PC-3 (cell line): ENCODE measurements at regions not wholly inside any gene's neighbourhood (a gene's known extent, or its start where the extent isn't known, plus 50 kb on each side); places are given as distances from the start of the nearest gene placed in this dataset.
"Not testable (repeated sequence)": the region's sequence is repeated elsewhere in the genome, so short reads cannot be mapped to it uniquely, and the experiment has no call there.

ENCODE experiments used
- ATAC-seq: fragments of 200-7000 bp; cut with Tn5 transposase; 2 replicates; pipeline ENCODE4 v1.9.1; 2020; ENCODE audit warnings: mild to moderate bottlenecking, moderate library complexity
- BruUV-seq: library from RNA; stranded (reverse); fragments of 400-500 nt; replicated peaks from 2 replicates; lab custom pipeline; 2021; lab: Mats Ljungman, UMichigan
- CTCF ChIA-PET: fragments of 300-600 bp; sonication (Branson Sonifier 250); formaldehyde crosslinking; loops from one replicate; lab custom pipeline; 2022; ENCODE audit warnings: antibody characterized with exemption; lab: Charles Lee
- POLR2A ChIA-PET: fragments of 300-600 bp; sonication (Branson Sonifier 250); formaldehyde crosslinking; loops from one replicate; lab custom pipeline; 2022; ENCODE audit warnings: antibody characterized with exemption; ENCODE audit not compliant: unreplicated experiment; lab: Charles Lee
- DNase-seq: peaks from one replicate; pipeline ENCODE4 v3.0.0-alpha.2; 2015
- H2AFZ ChIP-seq: fragments of 300-600 bp; sonication (generic); 2 replicates; pipeline ENCODE4 v1.6.0; 2016; ENCODE audit warnings: antibody characterized with exemption, low read length
- H3F3A ChIP-seq: fragments of 300-600 bp; sonication (generic); one replicate; pipeline ENCODE4 v1.6.0; 2017; ENCODE audit warnings: antibody characterized with exemption, low read length, control low read depth, mild to moderate bottlenecking; ENCODE audit not compliant: unreplicated experiment
- H3K27ac ChIP-seq: fragments of 300-600 bp; sonication (generic); 2 replicates; pipeline ENCODE4 v1.5.1; 2016; ENCODE audit warnings: mild to moderate bottlenecking, low read length
- H3K27me3 ChIP-seq: fragments of 300-600 bp; sonication (generic); 2 replicates; pipeline ENCODE4 v1.6.1; 2016; ENCODE audit warnings: low read length, mixed read lengths
- H3K36me3 ChIP-seq: fragments of 300-600 bp; sonication (generic); 2 replicates; pipeline ENCODE4 v1.6.1; 2016; ENCODE audit warnings: low read depth, mixed run types, low read length, mixed read lengths
- H3K4me1 ChIP-seq: fragments of 300-600 bp; sonication (generic); 2 replicates; pipeline ENCODE4 v1.5.1; 2016; ENCODE audit warnings: low read length; ENCODE audit not compliant: insufficient read depth
- H3K4me2 ChIP-seq: fragments of 300-600 bp; sonication (generic); 2 replicates; pipeline ENCODE4 v1.6.0; 2016; ENCODE audit warnings: low read length
- H3K4me3 ChIP-seq: fragments of 300-600 bp; sonication (generic); 2 replicates; pipeline ENCODE4 v1.5.1; 2016; ENCODE audit warnings: mild to moderate bottlenecking, low read length, mixed read lengths
- H3K79me2 ChIP-seq: fragments of 300-600 bp; sonication (generic); 2 replicates; pipeline ENCODE4 v1.6.1; 2017; ENCODE audit warnings: low read length, mixed read lengths
- H3K9ac ChIP-seq: fragments of 300-600 bp; sonication (generic); 2 replicates; pipeline ENCODE4 v1.6.0; 2016; ENCODE audit warnings: mild to moderate bottlenecking, low read length
- H3K9me2 ChIP-seq: fragments of 300-600 bp; sonication (generic); replicated peaks from 2 replicates; pipeline ENCODE4 v1.6.1; 2016; ENCODE audit warnings: mixed run types, low read length, mixed read lengths
- H3K9me3 ChIP-seq: fragments of 300-600 bp; sonication (generic); 2 replicates; pipeline ENCODE4 v1.6.1; 2016; ENCODE audit warnings: low read length, mixed read lengths
- H4K20me1 ChIP-seq: fragments of 300-600 bp; sonication (generic); 2 replicates; pipeline ENCODE4 v1.6.1; 2016; ENCODE audit warnings: low read length, mixed read lengths
- EZH2 ChIP-seq: fragments of 300-600 bp; sonication (generic); IDR thresholded peaks from one replicate; pipeline ENCODE4 v1.6.1; 2017; ENCODE audit warnings: antibody characterized with exemption, mild to moderate bottlenecking, low read length; ENCODE audit not compliant: unreplicated experiment
- EZH2phosphoT487 ChIP-seq: fragments of 300-600 bp; sonication (generic); IDR thresholded peaks from 2 replicates; pipeline ENCODE4 v1.6.1; 2018; ENCODE audit warnings: mild to moderate bottlenecking, antibody characterized with exemption, low read length, borderline replicate concordance
- intact Hi-C: fragments of 100-400 bp; cut with micrococcal nuclease; formaldehyde crosslinking; loops from 2 replicates; pipeline ENCODE4 v1.9.0; 2023
- TF ChIP-seq, protein P1 (sequence below): fragments of 300-600 bp; sonication (generic); conservative IDR thresholded peaks from 2 replicates; pipeline ENCODE4 v1.5.1; 2017; ENCODE audit warnings: antibody characterized with exemption, low read depth, mild to moderate bottlenecking, low read length

GRCh38 chr4:67325791-67326190 is 219.5 kb downstream of the CENPC start:
- POLR2A ChIA-PET: no interaction called here
- Histone ChIP-seq H3K27ac (no peak overlapping the region), H3K27me3 (no peaks in the 10 kb centered on the region), H3K9me3 (no peaks in the 10 kb centered on the region), H3F3A (no peaks in the 10 kb centered on the region), H3K9ac (no peak overlapping the region), H3K9me2 (no peaks in the 10 kb centered on the region), H2AFZ (no peak overlapping the region), H3K4me1 (no peaks in the 10 kb centered on the region), H3K79me2 (no peaks in the 10 kb centered on the region), H3K4me2 (no peak overlapping the region), H3K36me3 (no peaks in the 10 kb centered on the region), H4K20me1 (no peaks in the 10 kb centered on the region), H3K4me3 (no peak overlapping the region)
- ATAC-seq (no peak), DNase-seq (no peak)
- BruUV-seq: no TSS peak
- intact Hi-C loops: loop anchor here (5.0 to 10.0 kb wide), 5 partner anchors 67 to 1661 kb away; no protein-coding TSS in a partner anchor
- CTCF ChIA-PET: no interaction called here
- TF ChIP-seq EZH2phosphoT487 (no peak), EZH2 (no peak)
- TF ChIP-seq, protein P1, sequence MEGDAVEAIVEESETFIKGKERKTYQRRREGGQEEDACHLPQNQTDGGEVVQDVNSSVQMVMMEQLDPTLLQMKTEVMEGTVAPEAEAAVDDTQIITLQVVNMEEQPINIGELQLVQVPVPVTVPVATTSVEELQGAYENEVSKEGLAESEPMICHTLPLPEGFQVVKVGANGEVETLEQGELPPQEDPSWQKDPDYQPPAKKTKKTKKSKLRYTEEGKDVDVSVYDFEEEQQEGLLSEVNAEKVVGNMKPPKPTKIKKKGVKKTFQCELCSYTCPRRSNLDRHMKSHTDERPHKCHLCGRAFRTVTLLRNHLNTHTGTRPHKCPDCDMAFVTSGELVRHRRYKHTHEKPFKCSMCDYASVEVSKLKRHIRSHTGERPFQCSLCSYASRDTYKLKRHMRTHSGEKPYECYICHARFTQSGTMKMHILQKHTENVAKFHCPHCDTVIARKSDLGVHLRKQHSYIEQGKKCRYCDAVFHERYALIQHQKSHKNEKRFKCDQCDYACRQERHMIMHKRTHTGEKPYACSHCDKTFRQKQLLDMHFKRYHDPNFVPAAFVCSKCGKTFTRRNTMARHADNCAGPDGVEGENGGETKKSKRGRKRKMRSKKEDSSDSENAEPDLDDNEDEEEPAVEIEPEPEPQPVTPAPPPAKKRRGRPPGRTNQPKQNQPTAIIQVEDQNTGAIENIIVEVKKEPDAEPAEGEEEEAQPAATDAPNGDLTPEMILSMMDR: no peak

DNA sequence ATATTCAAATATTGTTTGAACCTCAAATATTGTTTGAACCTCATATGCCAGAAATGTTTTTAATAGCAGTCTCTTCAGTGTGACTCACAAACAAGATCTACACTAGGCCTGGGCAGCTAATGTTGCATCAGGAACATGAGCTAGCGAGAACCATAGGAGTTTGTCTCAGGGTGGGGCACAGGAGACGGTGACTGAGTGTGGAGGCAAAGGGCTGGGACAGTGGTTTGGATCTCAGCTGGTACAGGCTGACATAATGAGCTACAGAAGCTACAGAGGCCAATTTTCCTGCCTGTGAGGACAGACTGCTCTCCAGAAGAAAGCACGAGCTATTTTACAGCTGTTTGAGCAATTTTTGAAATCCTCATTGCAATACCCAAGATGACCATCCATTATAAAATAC is 224.7 kb downstream of the CENPC start:
- Histone ChIP-seq H2AFZ (no peak overlapping the region), H3K36me3 (no peaks in the 10 kb centered on the region), H3K4me2 (no peak overlapping the region), H3K4me3 (no peak overlapping the region), H4K20me1 (no peaks in the 10 kb centered on the region), H3K27ac (no peak overlapping the region), H3K4me1 (no peaks in the 10 kb centered on the region), H3K9me3 (no peaks in the 10 kb centered on the region), H3F3A (no peaks in the 10 kb centered on the region), H3K9me2 (no peaks in the 10 kb centered on the region), H3K27me3 (no peaks in the 10 kb centered on the region), H3K9ac (no peak overlapping the region), H3K79me2 (no peaks in the 10 kb centered on the region)
- peak; percentile 33 for DNase-seq
- BruUV-seq: no TSS peak
- ChIA-PET POLR2A (no interaction called here), CTCF (no interaction called here)
- TF ChIP-seq EZH2phosphoT487 (no peak), EZH2 (no peak)
- TF ChIP-seq, protein P1: no peak
- ATAC-seq: peak; percentile 27; the same call in 1 of the 2 replicates
- intact Hi-C loops: loop anchor here (10.0 kb wide), 3 partner anchors 346 to 1656 kb away; no protein-coding TSS in a partner anchor

DNA sequence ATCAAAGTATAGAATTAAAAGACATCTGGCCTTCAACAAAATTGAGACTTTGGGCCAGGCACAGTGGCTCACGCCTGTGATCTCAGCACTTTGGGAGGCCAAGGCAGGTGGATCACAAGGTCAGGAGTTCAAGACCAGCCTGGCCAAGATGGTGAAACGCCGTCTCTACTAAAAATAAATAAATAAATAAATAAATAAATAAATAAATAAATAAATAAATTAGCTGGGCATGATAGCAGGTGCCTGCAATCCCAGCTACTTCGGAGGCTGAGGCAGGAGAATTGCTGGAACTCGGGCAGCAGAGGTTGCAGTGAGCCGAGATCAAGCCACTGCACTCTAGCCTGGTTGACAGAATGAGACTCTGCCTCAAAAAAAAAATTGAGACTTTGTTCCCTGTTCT is 225.7 kb downstream of the CENPC start:
- intact Hi-C loops: loop anchor here (10.0 kb wide), 3 partner anchors 345 to 1655 kb away; no protein-coding TSS in a partner anchor
- H3F3A ChIP-seq, POLR2A ChIA-PET, H3K27ac ChIP-seq, H3K27me3 ChIP-seq, H3K4me3 ChIP-seq, H4K20me1 ChIP-seq, H3K9me2 ChIP-seq, BruUV-seq, H3K9me3 ChIP-seq, H2AFZ ChIP-seq, H3K4me1 ChIP-seq, H3K79me2 ChIP-seq, DNase-seq, H3K9ac ChIP-seq, H3K36me3 ChIP-seq, ATAC-seq, H3K4me2 ChIP-seq, CTCF ChIA-PET: not testable (repeated sequence)

GRCh38 chr4:67300497-67301185 is 244.7 kb downstream of the CENPC start:
- H3K9me3 ChIP-seq: not testable (repeated sequence)

More at GRCh38 chr4:67300497-67301185, 244.7 kb downstream of the CENPC start:
- BruUV-seq, H3K27me3 ChIP-seq, H3F3A ChIP-seq, DNase-seq, H3K4me2 ChIP-seq, ATAC-seq, CTCF ChIA-PET, H4K20me1 ChIP-seq, H3K9ac ChIP-seq, H3K27ac ChIP-seq, H3K79me2 ChIP-seq, H3K4me1 ChIP-seq, POLR2A ChIA-PET, H3K4me3 ChIP-seq, H3K36me3 ChIP-seq, H3K9me2 ChIP-seq, H2AFZ ChIP-seq, intact Hi-C loops: not testable (repeated sequence)
